Skin epidermis (tissue), 12 donors: ENCODE measurements at regions not wholly inside any gene's neighbourhood (a gene's known extent, or its start where the extent isn't known, plus 50 kb on each side); places are given as distances from the start of the nearest gene placed in this dataset.
"Not testable (repeated sequence)": the region's sequence is repeated elsewhere in the genome, so short reads cannot be mapped to it uniquely, and the experiment has no call there.

ENCODE experiments used
- H3K27ac ChIP-seq, 21 experiments: fragments of 200-600 bp; sonication (generic) in 11 of 21; one replicate each; pipeline ENCODE4 v1.5.0; 2020; ENCODE audit warnings: mild to moderate bottlenecking in 3 of 21, inconsistent platforms in 2 of 21, moderate library complexity in 2 of 21
- H3K4me3 ChIP-seq, 7 experiments: fragments of 200-600 bp; sonication (generic) in 2 of 7; one replicate each; pipeline ENCODE4 v1.5.0; 2020; ENCODE audit warnings: inconsistent platforms in 2 of 7, mild to moderate bottlenecking in 2 of 7, moderate library complexity in 1 of 7

DNA sequence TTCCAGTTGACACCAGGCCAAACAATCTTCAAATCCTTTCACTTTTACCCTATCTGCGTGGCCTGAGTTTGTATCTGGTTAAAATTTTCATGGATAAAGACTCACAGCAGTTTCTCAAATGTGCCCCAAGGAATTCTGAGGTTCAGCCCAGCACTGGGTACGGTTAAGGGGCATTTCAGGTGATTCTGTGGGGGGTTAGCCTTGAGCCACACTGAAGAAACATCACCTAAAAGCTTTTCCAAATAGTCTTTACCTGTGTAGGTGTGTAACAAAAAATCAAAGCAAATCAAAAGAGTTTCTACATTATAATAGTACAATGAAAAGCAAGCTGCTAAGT lies 83.8 kb upstream of the DNAJC1 start:
- H3K27ac ChIP-seq = peak overlapping the region in 1 of 21 experiments; percentile 12

DNA sequence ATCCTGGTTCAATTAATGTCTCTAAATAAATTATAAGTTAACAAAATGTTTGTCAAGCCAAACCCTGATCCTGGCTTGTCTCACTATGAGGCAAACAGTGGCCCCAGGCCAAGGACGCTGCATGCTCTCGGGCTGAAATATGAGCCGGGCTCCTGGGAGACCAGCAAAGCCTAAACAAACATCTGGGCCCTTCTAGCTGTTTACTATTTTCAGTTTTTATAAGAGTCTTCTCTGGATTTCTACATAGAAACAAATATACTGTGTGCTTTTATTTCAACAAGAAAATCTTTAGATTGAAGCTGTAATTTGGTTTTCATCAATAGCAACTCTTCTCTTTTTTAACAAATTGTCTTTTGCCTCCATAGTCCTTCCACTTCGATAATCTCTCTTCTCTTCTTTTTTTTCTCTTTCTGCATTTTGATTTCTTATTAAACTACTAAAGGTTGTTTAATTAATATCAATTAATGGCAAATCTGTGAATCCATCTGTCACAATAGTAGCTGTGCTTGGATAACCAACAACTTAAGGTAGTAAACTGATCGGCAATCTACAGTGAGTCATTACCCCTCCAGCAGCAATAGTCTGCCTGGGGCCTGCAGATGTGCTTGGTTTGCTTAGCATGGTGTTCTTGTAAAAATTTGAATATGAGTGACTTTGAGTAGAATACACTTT lies 83.3 kb upstream of the DNAJC1 start:
- no peak overlapping the region for H3K4me3 ChIP-seq
- peak overlapping the region in 1 of 21 experiments; percentile 12 for H3K27ac ChIP-seq

More for the DNA sequence above, 83.8 kb upstream of the DNAJC1 start:
- no peak overlapping the region for H3K4me3 ChIP-seq

DNA sequence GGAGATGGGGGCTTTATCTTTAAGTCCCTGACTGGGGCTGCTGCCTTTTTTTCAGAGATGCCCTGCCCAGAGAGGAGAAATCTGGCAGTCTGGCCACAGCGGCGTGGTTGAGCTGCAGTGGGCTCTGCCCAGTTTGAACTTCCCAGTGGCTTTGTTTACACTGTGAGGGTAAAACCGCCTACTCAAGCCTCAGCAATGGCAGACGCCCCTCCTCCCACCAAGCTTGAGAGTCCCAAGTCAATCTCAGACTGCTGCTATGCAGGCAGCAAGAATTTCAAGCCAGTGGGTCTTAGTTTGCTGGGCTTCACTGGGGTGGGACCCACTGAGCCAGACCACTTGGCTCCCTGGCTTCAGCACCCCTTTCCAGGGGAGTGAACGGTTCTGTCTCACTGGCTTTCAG lies 76.4 kb upstream of the DNAJC1 start:
- not testable (repeated sequence) for H3K27ac ChIP-seq

DNA sequence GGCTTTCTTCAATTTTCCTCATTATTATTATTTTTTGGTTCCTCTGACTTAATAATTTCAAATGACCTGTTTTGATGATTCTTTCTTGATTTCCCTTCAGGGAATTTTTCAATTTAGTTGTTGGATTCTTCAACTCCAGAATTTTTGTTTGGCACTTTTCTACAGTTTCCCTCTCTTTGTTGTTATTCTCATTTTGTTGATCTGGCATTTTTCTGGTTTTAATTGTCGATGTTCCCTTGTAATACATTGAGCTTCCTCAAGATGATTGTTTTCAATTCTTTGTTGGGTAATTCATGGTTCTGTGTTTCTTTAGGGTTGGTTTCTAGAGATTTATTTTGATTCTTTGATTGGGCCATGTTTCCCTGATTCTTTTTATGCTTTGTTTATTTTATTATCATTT lies 67.8 kb upstream of the DNAJC1 start:
- H3K4me3 ChIP-seq = no peak overlapping the region
- no peak overlapping the region for H3K27ac ChIP-seq

More for the DNA sequence above, 76.4 kb upstream of the DNAJC1 start:
- not testable (repeated sequence) for H3K4me3 ChIP-seq

DNA sequence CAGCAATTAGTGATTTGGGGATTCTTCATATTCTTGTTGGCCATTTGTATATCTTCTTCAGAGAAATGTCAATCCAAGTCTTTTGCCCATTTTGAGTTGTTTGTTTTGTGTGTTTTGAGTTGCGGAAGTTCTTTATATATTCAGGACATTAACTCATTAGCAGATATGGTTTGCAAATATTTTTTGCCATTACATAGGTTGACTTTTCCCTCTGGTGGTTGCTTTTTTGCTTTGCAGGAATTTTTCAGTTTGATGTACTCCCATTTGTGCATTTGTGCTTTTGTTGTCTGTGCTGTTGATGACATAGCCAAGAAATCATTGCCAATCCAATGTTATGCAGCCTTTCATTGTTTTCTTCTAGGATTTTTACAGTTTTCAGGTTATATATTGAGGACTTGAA lies 63.6 kb upstream of the DNAJC1 start:
- Histone ChIP-seq H3K27ac (no peak overlapping the region), H3K4me3 (no peak overlapping the region)

DNA sequence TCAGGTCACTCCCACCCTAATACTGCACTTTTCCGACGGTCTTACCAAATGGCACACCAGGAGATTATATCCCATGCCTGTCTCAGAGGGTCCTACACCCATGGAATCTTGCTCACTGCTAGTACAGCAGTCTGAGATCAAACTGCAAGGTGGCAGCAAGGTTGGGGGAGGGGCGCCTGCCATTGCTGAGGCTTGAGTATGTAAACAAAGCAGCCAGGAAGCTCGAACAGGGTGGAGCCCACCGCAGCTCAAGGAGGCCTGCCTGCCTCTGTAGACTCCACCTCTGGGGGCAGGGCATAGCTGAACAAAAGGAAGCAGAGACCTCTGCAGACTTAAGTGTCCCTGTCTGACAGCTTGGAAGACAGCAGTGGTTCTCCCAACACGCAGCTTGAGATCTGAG lies 57.5 kb upstream of the DNAJC1 start:
- not testable (repeated sequence) for H3K27ac ChIP-seq, H3K4me3 ChIP-seq

DNA sequence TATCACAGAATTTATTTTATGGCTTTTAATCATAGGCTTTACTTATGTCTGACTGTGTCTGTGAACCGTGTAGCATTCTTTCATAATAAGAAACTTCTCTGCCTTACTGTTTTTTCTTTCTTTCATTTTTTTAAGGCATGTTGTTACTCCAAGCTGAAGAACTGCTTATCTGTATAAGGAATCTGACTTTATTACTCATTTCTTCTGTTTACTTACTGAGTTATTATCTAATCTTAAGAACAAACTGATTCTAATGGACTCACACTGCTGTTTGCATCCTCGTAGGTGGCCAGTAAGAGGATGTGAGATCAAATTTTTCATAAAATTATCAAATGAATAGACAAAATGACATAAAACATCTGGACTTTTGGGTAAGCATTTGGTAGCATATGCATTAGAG lies 54.7 kb upstream of the DNAJC1 start:
- H3K27ac ChIP-seq = no peak overlapping the region
- H3K4me3 ChIP-seq = no peak overlapping the region

DNA sequence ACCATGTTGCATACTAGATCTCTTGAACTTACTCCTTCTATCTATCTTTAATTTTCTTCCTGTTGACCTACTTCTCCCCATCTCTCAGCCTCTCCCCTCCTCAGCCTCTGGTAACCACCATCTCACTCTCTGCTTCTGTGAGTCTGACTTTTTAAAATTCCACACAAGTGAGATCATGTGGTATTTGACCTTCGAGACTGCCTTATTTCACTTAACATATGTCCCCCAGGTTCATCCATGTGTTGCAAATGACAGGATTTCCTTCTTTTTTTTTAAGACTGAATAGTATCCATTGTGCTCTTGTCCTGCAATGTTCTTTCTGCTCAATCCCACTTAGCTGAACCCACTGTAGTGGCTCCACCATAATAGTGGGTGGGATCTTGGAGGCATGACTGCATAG lies 51.4 kb upstream of the DNAJC1 start:
- Histone ChIP-seq H3K27ac (no peak overlapping the region), H3K4me3 (no peak overlapping the region)
